HepG2 (cell line): ENCODE measurements at regions not wholly inside any gene's neighbourhood (a gene's known extent, or its start where the extent isn't known, plus 50 kb on each side); places are given as distances from the start of the nearest gene placed in this dataset.

Experiments
- ATAC-seq: fragments of 200-7000 bp; cut with Tn5 transposase; 3 replicates; pipeline ENCODE4 v1.9.1; 2020; ENCODE audit warnings: mild to moderate bottlenecking, moderate library complexity
- BruUV-seq: library from RNA; stranded (reverse); fragments of 400-500 nt; replicated peaks from 2 replicates; lab custom pipeline; 2021; lab: Mats Ljungman, UMichigan
- CTCF ChIA-PET: fragments of 300-600 bp; formaldehyde crosslinking; extraction: SDS; loops from one replicate; lab custom pipeline; 2021; ENCODE audit warnings: low total read pairs, inconsistent platforms, low intra/inter-chr PET ratio; lab: Yijun Ruan, JAX
- POLR2A ChIA-PET: fragments of 350-600 bp; sonication (Branson Sonifier 250); formaldehyde crosslinking; loops from one replicate; lab custom pipeline; 2020; ENCODE audit warnings: antibody characterized with exemption, inconsistent platforms; lab: Yijun Ruan, JAX
- DNase-seq: peaks from one replicate; pipeline ENCODE4 v3.0.0-alpha.2; 2015; ENCODE audit warnings: low spot score
- FAIRE-seq: peaks from 3 replicates; lab custom pipeline; 2011; peaks lifted over from hg19 to GRCh38; lab: Jason Lieb, UNC
- H2AFZ ChIP-seq: one replicate; pipeline ENCODE4 v1.6.1; 2011; ENCODE audit warnings: low read length, inconsistent platforms
- H3K27ac ChIP-seq: fragments of 300-600 bp; 3 replicates; pipeline ENCODE4 v1.8.0; 2011; ENCODE audit warnings: mixed run types, mild to moderate bottlenecking, mixed read lengths, low read length, inconsistent platforms; ENCODE audit not compliant: insufficient read depth; ENCODE audit errors: extremely low read length
- H3K27me3 ChIP-seq, 2 experiments: fragments of 200-600 bp in 1 of 2; 2 replicates in 1 of 2; 3 replicates in 1 of 2; pipeline versions ENCODE4 v1.6.0 to v1.8.0; 2011; ENCODE audit warnings: low read length in 2 of 2, mild to moderate bottlenecking in 2 of 2, moderate library complexity in 2 of 2, inconsistent platforms in 1 of 2; ENCODE audit not compliant: insufficient read depth in 2 of 2, control insufficient read depth in 1 of 2
- H3K36me3 ChIP-seq, 2 experiments: fragments of 200-600 bp in 1 of 2; replicated peaks in 1 of 2; 2 replicates in 1 of 2; 3 replicates in 1 of 2; pipeline versions ENCODE4 v1.5.1 to v1.8.0; 2011; ENCODE audit warnings: low read length in 2 of 2, inconsistent platforms in 1 of 2; ENCODE audit not compliant: insufficient read depth in 2 of 2, control insufficient read depth in 1 of 2
- H3K4me1 ChIP-seq: 2 replicates; pipeline ENCODE4 v1.5.1; 2012; ENCODE audit warnings: low read length, inconsistent platforms; ENCODE audit not compliant: insufficient read depth
- H3K4me2 ChIP-seq: 2 replicates; pipeline ENCODE4 v1.6.0; 2011; ENCODE audit warnings: low read depth, low read length, inconsistent platforms
- H3K4me3 ChIP-seq, 3 experiments: fragments of 200-600 bp in 1 of 3; sonication (generic), shearing (Covaris generic) in 1 of 3; replicated peaks in 1 of 3; 2 replicates each; pipeline ENCODE4 v1.5.1; 2011 to 2016; ENCODE audit warnings: low read length in 3 of 3, inconsistent platforms in 2 of 3, low read depth in 2 of 3, mild to moderate bottlenecking in 2 of 3, control low read depth in 1 of 3, mixed read lengths in 1 of 3; ENCODE audit not compliant: insufficient read depth in 1 of 3
- H3K79me2 ChIP-seq: one replicate; pipeline ENCODE4 v1.6.1; 2011; ENCODE audit warnings: low read length, inconsistent platforms; ENCODE audit not compliant: insufficient read depth
- H3K9ac ChIP-seq: 2 replicates; pipeline ENCODE4 v1.6.0; 2011; ENCODE audit warnings: mild to moderate bottlenecking, low read depth, low read length, inconsistent platforms; ENCODE audit not compliant: insufficient read depth
- H3K9me3 ChIP-seq: 2 replicates; pipeline ENCODE4 v1.5.1; 2012; ENCODE audit warnings: mild to moderate bottlenecking, low read length
- H4K20me1 ChIP-seq: 2 replicates; pipeline ENCODE4 v1.6.0; 2011; ENCODE audit warnings: inconsistent platforms, mild to moderate bottlenecking, low read length, moderate library complexity; ENCODE audit not compliant: insufficient read depth
- FOXK1 ChIP-seq: sonication (generic); formaldehyde crosslinking; IDR thresholded peaks from 2 replicates; pipeline ENCODE4 v1.4.0; 2020; ENCODE audit warnings: low read depth, missing genetic modification reagents, borderline replicate concordance
- HMG20A ChIP-seq: IDR thresholded peaks from 2 replicates; pipeline ENCODE4 v1.6.1; 2016; ENCODE audit warnings: borderline replicate concordance
- MAF1 ChIP-seq: sonication (generic); formaldehyde crosslinking; IDR thresholded peaks from 2 replicates; pipeline ENCODE4 v1.5.0; 2020; ENCODE audit warnings: missing genetic modification reagents, borderline replicate concordance
- PAF1 ChIP-seq: IDR thresholded peaks from 2 replicates; pipeline ENCODE4 v1.6.1; 2016; ENCODE audit warnings: missing genetic modification reagents, missing compliant biosample characterization
- PBX2 ChIP-seq: IDR thresholded peaks from 2 replicates; pipeline ENCODE4 v1.6.1; 2016; ENCODE audit warnings: control low read depth
- POGK ChIP-seq: sonication (generic); formaldehyde crosslinking; conservative IDR thresholded peaks from 2 replicates; pipeline ENCODE4 v1.8.0; 2022; ENCODE audit warnings: mild to moderate bottlenecking, moderate library complexity, missing genetic modification reagents
- POLR2A ChIP-seq, 2 experiments: IDR thresholded peaks; 2 replicates each; pipeline ENCODE4 v1.6.1; 2011; ENCODE audit warnings: low read depth in 2 of 2, low read length in 2 of 2, mild to moderate bottlenecking in 1 of 2, moderate library complexity in 1 of 2; ENCODE audit not compliant: insufficient read depth in 1 of 2
- POLR2AphosphoS2 ChIP-seq: IDR thresholded peaks from 2 replicates; pipeline ENCODE4 v1.6.1; 2011; ENCODE audit warnings: low read depth, low read length, improper control_type of control experiment
- SIX4 ChIP-seq: sonication (generic); formaldehyde crosslinking; IDR thresholded peaks from 2 replicates; pipeline ENCODE4 v1.4.0; 2020; ENCODE audit warnings: missing genetic modification reagents
- SUZ12 ChIP-seq: fragments of 150-350 bp; IDR thresholded peaks from 2 replicates; pipeline ENCODE4 v1.6.1; 2014; ENCODE audit warnings: low read depth, low read length
- ZBTB44 ChIP-seq: sonication (generic); formaldehyde crosslinking; IDR thresholded peaks from 2 replicates; pipeline ENCODE4 v1.4.0; 2020; ENCODE audit warnings: missing genetic modification reagents
- ZNF160 ChIP-seq: sonication (generic); formaldehyde crosslinking; IDR thresholded peaks from 2 replicates; pipeline ENCODE4 v1.8.0; 2022; ENCODE audit warnings: mild to moderate bottlenecking, inconsistent platforms, missing genetic modification reagents
- ZNF251 ChIP-seq: sonication (generic); formaldehyde crosslinking; IDR thresholded peaks from 2 replicates; pipeline ENCODE4 v1.9.0; 2021; ENCODE audit warnings: mild to moderate bottlenecking, missing genetic modification reagents
- ZNF256 ChIP-seq: sonication (generic); formaldehyde crosslinking; conservative IDR thresholded peaks from 2 replicates; pipeline ENCODE4 v1.4.0; 2020; ENCODE audit warnings: missing genetic modification reagents
- ZNF337 ChIP-seq: sonication (generic); formaldehyde crosslinking; IDR thresholded peaks from 2 replicates; pipeline ENCODE4 v1.5.1; 2020; ENCODE audit warnings: missing genetic modification reagents, low read depth, mild to moderate bottlenecking, borderline replicate concordance
- ZNF761 ChIP-seq: sonication (generic); formaldehyde crosslinking; conservative IDR thresholded peaks from 2 replicates; pipeline ENCODE4 v1.4.0; 2020; ENCODE audit warnings: mild to moderate bottlenecking, missing genetic modification reagents
- ZUFSP ChIP-seq: sonication (generic); formaldehyde crosslinking; IDR thresholded peaks from 2 replicates; pipeline ENCODE4 v1.9.0; 2021; ENCODE audit warnings: missing genetic modification reagents, mild to moderate bottlenecking, borderline replicate concordance
- WGBS: methylation state at CpG from one replicate; pipeline ENCODE4 v1.1.6; 2017; ENCODE audit warnings: low lambda C conversion rate; 5-methylcytosine and 5-hydroxymethylcytosine counted together
- in situ Hi-C: cut with HindIII; loops from 2 replicates; pipeline ENCODE4 v1.10.0; 2017; ENCODE audit warnings: low pct_unique_long_range_greater_than_20kb; ENCODE audit not compliant: extremely low pct_ligation_motif_present
- intact Hi-C: fragments of 100-400 bp; cut with micrococcal nuclease; formaldehyde crosslinking; loops from one replicate; pipeline ENCODE4 v1.10.0; 2022; ENCODE audit not compliant: unreplicated experiment
- TF ChIP-seq, protein P1 (sequence below): sonication (generic); formaldehyde crosslinking; IDR thresholded peaks from 2 replicates; pipeline ENCODE4 v1.4.0; 2020; ENCODE audit warnings: mild to moderate bottlenecking, missing genetic modification reagents

- TF ChIP-seq POLR2AphosphoS2 (no peak), ZNF761 (no peak), SIX4 (CRISPR knock-in tag) (no peak), ZNF256 (no peak), ZBTB44 (no peak), ZNF337 (no peak), HMG20A (no peak), ZNF251 (CRISPR knock-in tag) (no peak), MAF1 (CRISPR knock-in tag) (no peak), PAF1 (no peak), FOXK1 (CRISPR knock-in tag) (no peak), SUZ12 (no peak)
Observed at GRCh38 chr5:99644822-99645221, 716.0 kb upstream of the CHD1 start (continued).

DNA sequence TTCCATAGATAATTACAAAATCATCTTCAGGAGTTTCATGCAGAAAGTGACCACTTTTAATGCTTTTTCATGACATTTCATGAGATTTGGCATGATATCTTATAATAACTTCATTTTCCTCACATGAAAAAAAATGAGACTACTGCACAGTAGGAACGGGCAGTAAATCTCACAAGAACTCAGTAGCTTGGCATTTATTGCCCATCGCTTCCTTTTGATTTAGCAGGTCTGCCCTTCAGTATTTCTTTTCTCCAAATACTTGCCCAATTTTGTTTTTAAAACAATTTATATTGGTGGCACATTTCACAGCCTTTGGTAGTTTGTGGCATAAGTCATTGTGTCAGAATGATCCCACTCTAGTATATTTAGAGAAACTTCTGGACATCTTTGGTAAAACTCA lies 711.8 kb upstream of the CHD1 start:
- FAIRE-seq (no peak), DNase-seq (no peak), ATAC-seq (no peak)
- Histone ChIP-seq H3K4me2 (no peak overlapping the region), H4K20me1 (no peaks in the 10 kb centered on the region), H3K36me3 (no peaks in the 10 kb centered on the region), H3K79me2 (no peaks in the 10 kb centered on the region), H3K4me3 (no peak overlapping the region), H3K9ac (no peak overlapping the region), H3K27ac (no peak overlapping the region), H2AFZ (no peak overlapping the region), H3K4me1 (no peaks in the 10 kb centered on the region), H3K9me3 (no peaks in the 10 kb centered on the region), H3K27me3 (no peaks in the 10 kb centered on the region; a peak in 1 of 5 replicates)
- BruUV-seq, result no TSS peak
- intact Hi-C loops (no loop called here), in situ Hi-C loops (no loop called here)
- ChIA-PET POLR2A (no interaction called here), CTCF (no interaction called here)
- 2% methylated on average over 2 of the region's 2 CpGs for WGBS
- TF ChIP-seq ZNF160 (no peak), POGK (no peak), PBX2 (CRISPR knock-in tag) (no peak), ZUFSP (no peak), POLR2A (IDR thresholded peaks at IDR 0.05; ENCODE audit: insufficient read depth in 1 of 2, low read depth in 2 of 2, low read length in 2 of 2) (no peak)
- TF ChIP-seq, protein P1, sequence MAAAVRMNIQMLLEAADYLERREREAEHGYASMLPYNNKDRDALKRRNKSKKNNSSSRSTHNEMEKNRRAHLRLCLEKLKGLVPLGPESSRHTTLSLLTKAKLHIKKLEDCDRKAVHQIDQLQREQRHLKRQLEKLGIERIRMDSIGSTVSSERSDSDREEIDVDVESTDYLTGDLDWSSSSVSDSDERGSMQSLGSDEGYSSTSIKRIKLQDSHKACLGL (CRISPR knock-in tag), result no peak
